HEK293 (cell line): ENCODE measurements at regions not wholly inside any gene's neighbourhood (a gene's known extent, or its start where the extent isn't known, plus 50 kb on each side); places are given as distances from the start of the nearest gene placed in this dataset.

Experiments
- CTCF ChIA-PET: fragments of 350-600 bp; formaldehyde crosslinking; extraction: SDS; loops from one replicate; lab custom pipeline; 2021; ENCODE audit warnings: antibody characterized with exemption; lab: Yijun Ruan, JAX
- POLR2A ChIA-PET: fragments of 300-600 bp; formaldehyde crosslinking; extraction: SDS; loops from one replicate; lab custom pipeline; 2020; ENCODE audit warnings: antibody characterized with exemption, inconsistent platforms; lab: Yijun Ruan, JAX
- H3K27ac ChIP-seq: fragments of 200-500 bp; sonication (Bioruptor generic); 2 replicates; pipeline ENCODE4 v1.5.1; 2014; ENCODE audit warnings: low read depth, low read length, control low read depth, inconsistent platforms; ENCODE audit errors: extremely low read depth
- H3K36me3 ChIP-seq, 2 experiments: fragments of 200-500 bp in 1 of 2; sonication (Bioruptor generic) in 1 of 2; 1 replicate in 1 of 2; 2 replicates in 1 of 2; pipeline ENCODE4 v1.5.1; 2014 to 2017; ENCODE audit warnings: inconsistent platforms in 2 of 2, low read length in 2 of 2; ENCODE audit not compliant: control insufficient read depth in 2 of 2, insufficient read depth in 1 of 2
- H3K4me1 ChIP-seq: fragments of 200-500 bp; sonication (Bioruptor generic); 2 replicates; pipeline ENCODE4 v1.5.1; 2014; ENCODE audit warnings: mild to moderate bottlenecking, low read length, inconsistent platforms; ENCODE audit not compliant: control insufficient read depth, insufficient read depth
- H3K4me3 ChIP-seq: 2 replicates; pipeline ENCODE4 v1.5.1; 2011; ENCODE audit warnings: low read depth, mild to moderate bottlenecking, control low read depth, low read length, moderate library complexity
- H3K9me3 ChIP-seq: fragments of 200-500 bp; sonication (Bioruptor generic); 2 replicates; pipeline ENCODE4 v1.5.1; 2014; ENCODE audit warnings: low read depth, low read length, inconsistent platforms; ENCODE audit not compliant: control insufficient read depth, insufficient read depth
- INSM2 ChIP-seq: fragments of 450-650 bp; formaldehyde crosslinking; IDR thresholded peaks from 2 replicates; pipeline ENCODE4 v1.5.1; 2016; ENCODE audit warnings: missing biosample characterization, missing genetic modification characterization
- KLF9 ChIP-seq: fragments of 450-650 bp; formaldehyde crosslinking; IDR thresholded peaks from 2 replicates; pipeline ENCODE4 v1.5.1; 2016; ENCODE audit warnings: missing biosample characterization, missing genetic modification characterization, low read depth
- PRDM6 ChIP-seq: fragments of 450-650 bp; formaldehyde crosslinking; IDR thresholded peaks from 2 replicates; pipeline ENCODE4 v1.5.1; 2017; ENCODE audit warnings: missing biosample characterization, missing genetic modification characterization
- SCRT2 ChIP-seq: fragments of 450-650 bp; formaldehyde crosslinking; IDR thresholded peaks from 2 replicates; pipeline ENCODE4 v1.5.1; 2016; ENCODE audit warnings: missing biosample characterization, missing genetic modification characterization
- ZNF132 ChIP-seq: fragments of 450-650 bp; formaldehyde crosslinking; IDR thresholded peaks from 2 replicates; pipeline ENCODE4 v1.5.1; 2017; ENCODE audit warnings: missing biosample characterization, missing genetic modification characterization, borderline replicate concordance
- ZNF335 ChIP-seq: fragments of 450-650 bp; formaldehyde crosslinking; conservative IDR thresholded peaks from 2 replicates; pipeline ENCODE4 v1.5.1; 2016; ENCODE audit warnings: missing biosample characterization, missing genetic modification characterization
- ZNF404 ChIP-seq: fragments of 450-650 bp; formaldehyde crosslinking; IDR thresholded peaks from 2 replicates; pipeline ENCODE4 v1.5.1; 2017; ENCODE audit warnings: missing biosample characterization, missing genetic modification characterization
- ZNF501 ChIP-seq: fragments of 450-650 bp; formaldehyde crosslinking; IDR thresholded peaks from 2 replicates; pipeline ENCODE4 v1.5.1; 2016; ENCODE audit warnings: missing biosample characterization, missing genetic modification characterization
- ZNF514 ChIP-seq: fragments of 450-650 bp; formaldehyde crosslinking; IDR thresholded peaks from 2 replicates; pipeline ENCODE4 v1.5.1; 2016; ENCODE audit warnings: missing biosample characterization, missing genetic modification characterization
- ZNF548 ChIP-seq: fragments of 450-650 bp; formaldehyde crosslinking; IDR thresholded peaks from 2 replicates; pipeline ENCODE4 v1.5.1; 2016; ENCODE audit warnings: missing biosample characterization, missing genetic modification characterization
- ZNF549 ChIP-seq: fragments of 450-650 bp; IDR thresholded peaks from 2 replicates; pipeline ENCODE4 v1.5.1; 2018; ENCODE audit warnings: missing biosample characterization, missing genetic modification characterization, mild to moderate bottlenecking, inconsistent platforms, moderate library complexity
- ZNF585B ChIP-seq: fragments of 450-650 bp; formaldehyde crosslinking; IDR thresholded peaks from 2 replicates; pipeline ENCODE4 v1.5.1; 2016; ENCODE audit warnings: missing biosample characterization, missing genetic modification characterization
- ZNF629 ChIP-seq: fragments of 450-650 bp; formaldehyde crosslinking; IDR thresholded peaks from 2 replicates; pipeline ENCODE4 v1.5.1; 2017; ENCODE audit warnings: missing biosample characterization, missing genetic modification characterization
- ZNF658 ChIP-seq: fragments of 450-650 bp; formaldehyde crosslinking; IDR thresholded peaks from 2 replicates; pipeline ENCODE4; 2016; ENCODE audit warnings: missing biosample characterization, missing genetic modification characterization
- ZNF837 ChIP-seq: fragments of 450-650 bp; formaldehyde crosslinking; IDR thresholded peaks from 2 replicates; pipeline ENCODE4 v1.5.1; 2016; ENCODE audit warnings: missing biosample characterization, missing genetic modification characterization
- TF ChIP-seq, protein P1 (sequence below): fragments of 450-650 bp; formaldehyde crosslinking; IDR thresholded peaks from 2 replicates; pipeline ENCODE4 v1.5.1; 2016; ENCODE audit warnings: missing biosample characterization, missing genetic modification characterization
- TF ChIP-seq, protein P2 (sequence below): fragments of 450-650 bp; formaldehyde crosslinking; IDR thresholded peaks from 2 replicates; pipeline ENCODE4 v1.5.1; 2016; ENCODE audit warnings: missing biosample characterization, missing genetic modification characterization
- TF ChIP-seq, protein P3 (sequence below): fragments of 450-650 bp; IDR thresholded peaks from 2 replicates; pipeline ENCODE4 v1.5.1; 2018; ENCODE audit warnings: missing biosample characterization, missing genetic modification characterization

- no peak for TF ChIP-seq ZNF501 (tag by site-specific recombination)
These were observed 250.4 kb downstream of the NSG2 start (continued) for GRCh38 chr5:174295702-174296436.

DNA sequence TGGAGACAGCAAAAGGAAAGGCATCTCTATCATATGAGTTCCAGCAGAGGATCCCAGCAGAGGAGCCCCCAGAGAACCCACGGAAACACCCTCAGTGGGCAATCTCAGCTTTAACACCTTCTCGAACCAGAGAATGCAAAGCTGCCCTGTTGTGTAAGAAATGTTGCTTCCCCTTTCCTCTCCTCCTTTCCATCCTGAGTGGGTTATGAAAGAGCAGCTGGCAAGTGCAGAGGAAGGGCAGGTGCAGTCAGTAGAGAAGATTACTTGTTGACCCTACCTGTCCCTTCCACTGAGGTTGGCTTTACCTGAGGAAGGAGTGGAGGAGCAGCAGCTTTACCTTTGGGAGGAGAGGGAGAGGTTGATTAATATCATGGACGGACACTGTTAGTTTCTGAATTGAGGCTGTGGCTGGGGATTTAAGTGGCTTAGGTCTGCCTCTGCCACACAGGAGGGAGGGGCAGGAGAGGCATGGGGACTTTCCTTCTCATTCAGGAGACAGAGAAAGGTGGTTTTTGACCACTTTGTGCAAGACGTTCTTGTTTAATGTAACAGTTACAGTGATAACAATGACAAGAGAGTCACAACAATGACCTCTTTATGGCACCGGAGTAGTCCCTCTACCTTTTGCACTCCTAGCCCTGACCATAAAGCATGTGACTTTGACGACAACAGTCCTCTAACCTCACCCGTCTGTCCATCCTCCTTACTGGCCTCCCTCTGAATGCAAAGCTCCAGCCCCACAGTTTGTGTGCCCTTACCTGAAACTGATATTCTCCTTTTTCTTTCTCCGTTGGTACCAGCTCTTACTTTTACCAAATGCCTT lies 254.8 kb downstream of the NSG2 start:
- no peaks in the 10 kb centered on the region for H3K9me3 ChIP-seq
- ChIA-PET CTCF (interaction anchor here (0.9 kb wide), 1 partner anchor 12 kb away, joined by 4 read pairs; no protein-coding TSS in a partner anchor), POLR2A (no interaction called here)
- TF ChIP-seq ZNF335 (tag by site-specific recombination) (no peak), ZNF514 (tag by site-specific recombination) (no peak), ZNF629 (tag by site-specific recombination) (no peak), SCRT2 (tag by site-specific recombination) (no peak), INSM2 (tag by site-specific recombination) (no peak), ZNF658 (tag by site-specific recombination) (no peak), ZNF585B (tag by site-specific recombination) (no peak)
- TF ChIP-seq, protein P1, sequence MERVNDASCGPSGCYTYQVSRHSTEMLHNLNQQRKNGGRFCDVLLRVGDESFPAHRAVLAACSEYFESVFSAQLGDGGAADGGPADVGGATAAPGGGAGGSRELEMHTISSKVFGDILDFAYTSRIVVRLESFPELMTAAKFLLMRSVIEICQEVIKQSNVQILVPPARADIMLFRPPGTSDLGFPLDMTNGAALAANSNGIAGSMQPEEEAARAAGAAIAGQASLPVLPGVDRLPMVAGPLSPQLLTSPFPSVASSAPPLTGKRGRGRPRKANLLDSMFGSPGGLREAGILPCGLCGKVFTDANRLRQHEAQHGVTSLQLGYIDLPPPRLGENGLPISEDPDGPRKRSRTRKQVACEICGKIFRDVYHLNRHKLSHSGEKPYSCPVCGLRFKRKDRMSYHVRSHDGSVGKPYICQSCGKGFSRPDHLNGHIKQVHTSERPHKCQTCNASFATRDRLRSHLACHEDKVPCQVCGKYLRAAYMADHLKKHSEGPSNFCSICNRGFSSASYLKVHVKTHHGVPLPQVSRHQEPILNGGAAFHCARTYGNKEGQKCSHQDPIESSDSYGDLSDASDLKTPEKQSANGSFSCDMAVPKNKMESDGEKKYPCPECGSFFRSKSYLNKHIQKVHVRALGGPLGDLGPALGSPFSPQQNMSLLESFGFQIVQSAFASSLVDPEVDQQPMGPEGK (tag by site-specific recombination), result no peak
- H3K4me1 ChIP-seq, result no peaks in the 10 kb centered on the region
- H3K36me3 ChIP-seq, result no peaks in the 10 kb centered on the region
- H3K4me3 ChIP-seq, result no peak overlapping the region
- no peak overlapping the region for H3K27ac ChIP-seq

- no peaks in the 10 kb centered on the region for H3K9me3 ChIP-seq
- no peak overlapping the region for H3K4me3 ChIP-seq
- ChIA-PET CTCF (interaction anchor here (0.6 to 0.9 kb wide), 2 partner anchors 11 to 684 kb away, joined by 3 to 4 read pairs; no protein-coding TSS in a partner anchor), POLR2A (no interaction called here)
- H3K27ac ChIP-seq, result no peak overlapping the region
- no peaks in the 10 kb centered on the region for H3K36me3 ChIP-seq
- H3K4me1 ChIP-seq, result no peaks in the 10 kb centered on the region
- TF ChIP-seq SCRT2 (tag by site-specific recombination), result no peak
- TF ChIP-seq PRDM6, result no peak
- TF ChIP-seq ZNF549, result no peak
- no peak for TF ChIP-seq ZNF132 (tag by site-specific recombination)
- TF ChIP-seq, protein P2, sequence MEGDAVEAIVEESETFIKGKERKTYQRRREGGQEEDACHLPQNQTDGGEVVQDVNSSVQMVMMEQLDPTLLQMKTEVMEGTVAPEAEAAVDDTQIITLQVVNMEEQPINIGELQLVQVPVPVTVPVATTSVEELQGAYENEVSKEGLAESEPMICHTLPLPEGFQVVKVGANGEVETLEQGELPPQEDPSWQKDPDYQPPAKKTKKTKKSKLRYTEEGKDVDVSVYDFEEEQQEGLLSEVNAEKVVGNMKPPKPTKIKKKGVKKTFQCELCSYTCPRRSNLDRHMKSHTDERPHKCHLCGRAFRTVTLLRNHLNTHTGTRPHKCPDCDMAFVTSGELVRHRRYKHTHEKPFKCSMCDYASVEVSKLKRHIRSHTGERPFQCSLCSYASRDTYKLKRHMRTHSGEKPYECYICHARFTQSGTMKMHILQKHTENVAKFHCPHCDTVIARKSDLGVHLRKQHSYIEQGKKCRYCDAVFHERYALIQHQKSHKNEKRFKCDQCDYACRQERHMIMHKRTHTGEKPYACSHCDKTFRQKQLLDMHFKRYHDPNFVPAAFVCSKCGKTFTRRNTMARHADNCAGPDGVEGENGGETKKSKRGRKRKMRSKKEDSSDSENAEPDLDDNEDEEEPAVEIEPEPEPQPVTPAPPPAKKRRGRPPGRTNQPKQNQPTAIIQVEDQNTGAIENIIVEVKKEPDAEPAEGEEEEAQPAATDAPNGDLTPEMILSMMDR (tag by site-specific recombination), result no peak
- no peak for TF ChIP-seq KLF9
- no peak for TF ChIP-seq ZNF404 (tag by site-specific recombination)
- TF ChIP-seq, protein P3, sequence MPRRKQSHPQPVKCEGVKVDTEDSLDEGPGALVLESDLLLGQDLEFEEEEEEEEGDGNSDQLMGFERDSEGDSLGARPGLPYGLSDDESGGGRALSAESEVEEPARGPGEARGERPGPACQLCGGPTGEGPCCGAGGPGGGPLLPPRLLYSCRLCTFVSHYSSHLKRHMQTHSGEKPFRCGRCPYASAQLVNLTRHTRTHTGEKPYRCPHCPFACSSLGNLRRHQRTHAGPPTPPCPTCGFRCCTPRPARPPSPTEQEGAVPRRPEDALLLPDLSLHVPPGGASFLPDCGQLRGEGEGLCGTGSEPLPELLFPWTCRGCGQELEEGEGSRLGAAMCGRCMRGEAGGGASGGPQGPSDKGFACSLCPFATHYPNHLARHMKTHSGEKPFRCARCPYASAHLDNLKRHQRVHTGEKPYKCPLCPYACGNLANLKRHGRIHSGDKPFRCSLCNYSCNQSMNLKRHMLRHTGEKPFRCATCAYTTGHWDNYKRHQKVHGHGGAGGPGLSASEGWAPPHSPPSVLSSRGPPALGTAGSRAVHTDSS, result no peak
- TF ChIP-seq ZNF837 (tag by site-specific recombination), result no peak
- no peak for TF ChIP-seq ZNF548 (tag by site-specific recombination)
These were observed 255.6 kb downstream of the NSG2 start for GRCh38 chr5:174300941-174301761.
